Subcutaneous abdominal adipose tissue (tissue), 5 donors: ENCODE measurements at regions not wholly inside any gene's neighbourhood (a gene's known extent, or its start where the extent isn't known, plus 50 kb on each side); places are given as distances from the start of the nearest gene placed in this dataset.

Experiments used
- H3K27ac ChIP-seq: one replicate; pipeline ENCODE4 v1.7.0; 2013; ENCODE audit warnings: low read depth, mild to moderate bottlenecking, inconsistent platforms, low read length, moderate library complexity
- H3K27me3 ChIP-seq, 5 donors: one replicate each; pipeline ENCODE4 v1.7.0; 2013; ENCODE audit warnings: low read length in 5 of 5, inconsistent platforms in 1 of 5; ENCODE audit not compliant: control insufficient read depth in 5 of 5, insufficient read depth in 4 of 5
- H3K36me3 ChIP-seq, 5 donors: one replicate each; pipeline ENCODE4 v1.7.0; 2013; ENCODE audit warnings: low read length in 5 of 5; ENCODE audit not compliant: control insufficient read depth in 5 of 5, insufficient read depth in 5 of 5
- H3K4me1 ChIP-seq, 5 donors: one replicate each; pipeline ENCODE4 v1.7.0; 2013; ENCODE audit warnings: low read length in 5 of 5, mild to moderate bottlenecking in 3 of 5, moderate library complexity in 1 of 5; ENCODE audit not compliant: control insufficient read depth in 5 of 5, insufficient read depth in 5 of 5
- H3K4me3 ChIP-seq, 5 donors: one replicate each; pipeline ENCODE4 v1.7.0; 2013; ENCODE audit warnings: low read length in 5 of 5, low read depth in 1 of 5
- H3K9ac ChIP-seq, 5 donors: one replicate each; pipeline ENCODE4 v1.7.0; 2013; ENCODE audit warnings: low read length in 5 of 5, mild to moderate bottlenecking in 4 of 5, moderate library complexity in 3 of 5
- H3K9me3 ChIP-seq, 5 donors: one replicate each; pipeline ENCODE4 v1.7.0; 2013; ENCODE audit warnings: low read length in 5 of 5; ENCODE audit not compliant: control insufficient read depth in 5 of 5
- donor health status: healthy.
- donor health status: healthy.
- donor health status: healthy.
- donor health status: healthy.
- donor health status: healthy.

- no peaks in the 10 kb centered on the region for H3K36me3 ChIP-seq
- H3K4me1 ChIP-seq: peaks cover 0 to 26% (median 0%) of the 10 kb centered on the region in 5 donors
- H3K9ac ChIP-seq: no peak overlapping the region
- no peak overlapping the region for H3K27ac ChIP-seq
- no peak overlapping the region for H3K4me3 ChIP-seq
- H3K27me3 ChIP-seq: peaks cover 3 to 25% (median 7%) of the 10 kb centered on the region in 5 donors
- H3K9me3 ChIP-seq: no peaks in the 10 kb centered on the region
These were observed 472.7 kb downstream of the PTPRU start for GRCh38 chr1:29708796-29709703.

- no peaks in the 10 kb centered on the region for H3K36me3 ChIP-seq
- peaks cover 5 to 27% (median 7%) of the 10 kb centered on the region in 5 donors for H3K27me3 ChIP-seq
- peaks cover 0 to 26% (median 0%) of the 10 kb centered on the region in 5 donors for H3K4me1 ChIP-seq
- H3K27ac ChIP-seq: no peak overlapping the region
- no peak overlapping the region for H3K4me3 ChIP-seq
- no peaks in the 10 kb centered on the region for H3K9me3 ChIP-seq
- no peak overlapping the region for H3K9ac ChIP-seq
These were observed 472.1 kb downstream of the PTPRU start for GRCh38 chr1:29708381-29708780.

GRCh38 chr1:29707796-29708195 is 471.5 kb downstream of the PTPRU start:
- Histone ChIP-seq H3K4me1 (peaks cover 0 to 25% (median 0%) of the 10 kb centered on the region in 5 donors), H3K9ac (no peak overlapping the region), H3K36me3 (no peaks in the 10 kb centered on the region), H3K27ac (no peak overlapping the region), H3K27me3 (peaks cover 5 to 27% (median 7%) of the 10 kb centered on the region in 5 donors), H3K9me3 (no peaks in the 10 kb centered on the region), H3K4me3 (no peak overlapping the region)

GRCh38 chr1:29706936-29707335 is 470.6 kb downstream of the PTPRU start:
- Histone ChIP-seq H3K27ac (no peak overlapping the region), H3K4me3 (no peak overlapping the region), H3K27me3 (peaks cover 5 to 29% (median 7%) of the 10 kb centered on the region in 5 donors), H3K4me1 (peaks cover 0 to 22% (median 0%) of the 10 kb centered on the region in 5 donors), H3K36me3 (no peaks in the 10 kb centered on the region), H3K9ac (no peak overlapping the region), H3K9me3 (no peaks in the 10 kb centered on the region)

GRCh38 chr1:29704430-29704829 is 468.1 kb downstream of the PTPRU start:
- Histone ChIP-seq H3K36me3 (no peaks in the 10 kb centered on the region), H3K9ac (no peak overlapping the region), H3K27me3 (peaks cover 5 to 33% (median 11%) of the 10 kb centered on the region in 5 donors), H3K27ac (no peak overlapping the region), H3K9me3 (no peaks in the 10 kb centered on the region), H3K4me1 (peaks cover 0 to 13% (median 0%) of the 10 kb centered on the region in 5 donors), H3K4me3 (no peak overlapping the region)

- Histone ChIP-seq H3K36me3 (no peaks in the 10 kb centered on the region), H3K9ac (no peak overlapping the region), H3K4me3 (no peak overlapping the region), H3K27ac (no peak overlapping the region), H3K9me3 (no peaks in the 10 kb centered on the region), H3K27me3 (peaks cover 5 to 33% (median 11%) of the 10 kb centered on the region in 5 donors), H3K4me1 (peaks cover 0 to 6% (median 0%) of the 10 kb centered on the region in 5 donors)
These were observed 467.5 kb downstream of the PTPRU start for GRCh38 chr1:29703596-29704370.

GRCh38 chr1:29700491-29700890 is 464.2 kb downstream of the PTPRU start:
- Histone ChIP-seq H3K9me3 (no peaks in the 10 kb centered on the region), H3K27me3 (peaks cover 9 to 34% (median 12%) of the 10 kb centered on the region in 5 donors), H3K36me3 (no peaks in the 10 kb centered on the region), H3K27ac (no peak overlapping the region), H3K4me3 (no peak overlapping the region), H3K9ac (no peak overlapping the region), H3K4me1 (no peaks in the 10 kb centered on the region)

GRCh38 chr1:29698626-29699025 is 462.3 kb downstream of the PTPRU start:
- H3K4me3 ChIP-seq: no peak overlapping the region
- no peaks in the 10 kb centered on the region for H3K4me1 ChIP-seq
- no peak overlapping the region for H3K9ac ChIP-seq
- peaks cover 4 to 29% (median 6%) of the 10 kb centered on the region in 5 donors for H3K27me3 ChIP-seq
- H3K36me3 ChIP-seq: no peaks in the 10 kb centered on the region
- no peak overlapping the region for H3K27ac ChIP-seq
- peaks cover 0 to 7% (median 2%) of the 10 kb centered on the region in 5 donors for H3K9me3 ChIP-seq

- no peaks in the 10 kb centered on the region for H3K4me1 ChIP-seq
- no peak overlapping the region for H3K9ac ChIP-seq
- peaks cover 4 to 29% (median 6%) of the 10 kb centered on the region in 5 donors for H3K27me3 ChIP-seq
- no peaks in the 10 kb centered on the region for H3K36me3 ChIP-seq
- H3K4me3 ChIP-seq: no peak overlapping the region
- H3K27ac ChIP-seq: no peak overlapping the region
- peaks cover 0 to 8% (median 4%) of the 10 kb centered on the region in 5 donors for H3K9me3 ChIP-seq
These were observed 461.7 kb downstream of the PTPRU start for GRCh38 chr1:29698033-29698432.

GRCh38 chr1:29697391-29697780 is 461.1 kb downstream of the PTPRU start:
- Histone ChIP-seq H3K4me1 (no peaks in the 10 kb centered on the region), H3K9me3 (peaks cover 0 to 8% (median 4%) of the 10 kb centered on the region in 5 donors), H3K9ac (no peak overlapping the region), H3K36me3 (no peaks in the 10 kb centered on the region), H3K27me3 (peaks cover 4 to 29% (median 6%) of the 10 kb centered on the region in 5 donors), H3K4me3 (no peak overlapping the region), H3K27ac (no peak overlapping the region)
